HG03378 (cell line): ENCODE measurements at regions not wholly inside any gene's neighbourhood (a gene's known extent, or its start where the extent isn't known, plus 50 kb on each side); places are given as distances from the start of the nearest gene placed in this dataset.
"Not testable (repeated sequence)": the region's sequence is repeated elsewhere in the genome, so short reads cannot be mapped to it uniquely, and the experiment has no call there.

Experiments used
- ATAC-seq: cut with Tn5 transposase; IDR thresholded peaks from one replicate; pipeline ENCODE4 v1.9.1; 2021; ENCODE audit warnings: mild to moderate bottlenecking, moderate library complexity; ENCODE audit not compliant: unreplicated experiment

DNA sequence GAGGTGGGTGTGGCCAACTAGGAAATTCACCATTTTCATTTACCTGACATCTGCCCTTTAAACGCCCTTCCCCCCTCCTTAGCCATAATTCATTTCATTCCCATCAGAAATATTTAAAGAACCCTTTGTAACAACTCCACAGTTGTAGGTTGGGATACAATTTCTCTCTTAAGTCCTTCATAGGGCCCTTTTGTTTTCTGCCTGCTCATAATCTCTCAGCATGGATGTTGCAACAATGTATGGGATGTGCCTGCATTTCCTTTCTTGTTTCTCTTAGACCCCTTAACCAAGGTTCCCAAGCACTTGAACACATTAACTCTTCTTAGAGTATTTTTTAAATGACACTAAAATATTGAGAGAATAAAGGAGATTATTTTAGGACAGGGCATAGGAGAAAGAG is 51.7 kb upstream of the MYO10 start:
- no peak for ATAC-seq

DNA sequence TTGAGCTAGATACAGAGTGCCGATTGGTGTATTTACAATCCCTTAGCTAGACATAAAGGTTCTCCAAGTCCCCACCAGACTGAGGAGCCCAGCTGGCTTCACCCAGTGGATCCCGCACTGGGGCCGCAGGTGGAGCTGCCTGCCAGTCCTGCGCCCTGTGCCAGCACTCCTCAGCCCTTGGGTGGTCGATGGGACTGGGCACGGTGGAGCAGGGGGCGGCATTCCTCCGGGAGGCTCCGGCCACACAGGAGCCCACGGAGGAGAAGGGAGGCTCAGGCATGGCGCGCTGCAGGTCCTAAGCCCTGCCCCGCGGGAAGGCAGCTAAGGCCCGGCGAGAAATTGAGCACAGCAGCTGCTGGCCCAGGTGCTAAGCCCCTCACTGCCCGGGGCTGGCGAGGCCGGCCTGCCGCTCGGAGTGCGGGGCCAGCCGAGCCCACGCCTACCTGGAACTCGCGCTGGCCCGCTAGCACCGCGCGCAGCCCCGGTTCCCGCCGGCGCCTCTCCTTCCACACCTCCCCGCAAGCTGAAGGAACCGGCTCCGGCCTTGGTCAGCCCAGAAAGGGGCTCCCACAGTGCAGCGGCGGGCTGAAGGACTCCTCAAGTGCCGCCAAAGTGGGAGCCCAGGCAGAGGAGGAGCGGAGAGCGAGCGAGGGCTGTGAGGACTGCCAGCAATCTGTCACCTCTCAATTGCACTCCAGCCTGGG is 54.9 kb upstream of the MYO10 start:
- ATAC-seq = not testable (repeated sequence)

DNA sequence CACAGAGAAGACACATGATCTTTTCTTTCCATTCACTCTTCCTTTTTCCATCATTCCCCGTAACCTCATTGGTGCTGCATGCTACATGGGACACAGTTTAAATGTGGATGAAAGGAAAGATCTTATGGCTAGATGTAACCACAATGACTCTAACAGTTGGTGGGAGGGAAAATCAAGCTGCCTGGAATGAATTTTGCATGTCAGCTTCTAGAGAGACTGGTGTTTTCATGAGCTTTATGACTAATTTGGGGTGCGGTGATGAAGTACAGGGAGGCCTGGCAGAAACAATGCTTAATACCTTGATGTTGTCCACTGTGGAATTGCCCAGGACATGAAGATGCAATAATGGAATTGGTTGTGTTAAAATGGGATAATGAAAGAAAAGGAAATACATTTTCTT is 55.9 kb upstream of the MYO10 start:
- no peak for ATAC-seq

DNA sequence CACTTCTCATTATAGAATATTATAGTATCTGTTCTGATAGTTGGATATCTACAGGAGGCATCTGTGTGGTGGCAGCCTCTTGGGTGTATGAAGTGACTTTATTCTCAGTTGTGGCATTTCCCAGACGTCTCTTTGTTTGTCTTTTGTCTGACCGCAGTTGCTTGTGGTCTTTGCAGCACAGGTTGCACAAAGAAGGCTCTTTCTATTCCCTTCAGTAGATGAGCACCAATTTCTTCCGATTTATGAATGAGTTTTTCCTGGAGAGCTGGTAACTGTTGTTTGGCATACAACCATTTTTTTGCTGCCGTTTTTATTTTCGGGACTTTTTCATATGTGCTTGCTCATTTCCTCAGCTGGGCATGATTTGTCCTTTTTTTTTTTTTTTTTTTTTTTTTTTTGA is 56.4 kb upstream of the MYO10 start:
- ATAC-seq = no peak

DNA sequence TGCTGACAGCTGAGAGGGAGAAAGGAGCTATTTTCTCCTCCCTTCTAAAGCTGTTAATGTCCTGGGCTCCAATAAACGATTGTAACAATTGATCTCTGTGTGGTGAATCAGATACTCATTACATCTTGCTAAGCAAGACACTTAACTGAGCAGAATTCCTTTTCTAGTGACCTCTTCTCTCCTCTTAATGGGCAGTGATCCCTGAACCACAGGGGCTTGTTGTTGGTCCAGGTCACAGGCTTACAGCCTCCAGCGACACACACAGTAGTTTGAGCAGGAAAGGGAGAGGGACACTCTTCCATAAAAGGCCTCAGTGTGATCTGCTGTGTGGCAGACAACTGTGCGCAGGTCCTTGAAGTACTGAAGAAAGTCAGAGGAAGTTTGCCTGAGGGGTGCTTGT is 58.5 kb upstream of the MYO10 start:
- no peak for ATAC-seq

DNA sequence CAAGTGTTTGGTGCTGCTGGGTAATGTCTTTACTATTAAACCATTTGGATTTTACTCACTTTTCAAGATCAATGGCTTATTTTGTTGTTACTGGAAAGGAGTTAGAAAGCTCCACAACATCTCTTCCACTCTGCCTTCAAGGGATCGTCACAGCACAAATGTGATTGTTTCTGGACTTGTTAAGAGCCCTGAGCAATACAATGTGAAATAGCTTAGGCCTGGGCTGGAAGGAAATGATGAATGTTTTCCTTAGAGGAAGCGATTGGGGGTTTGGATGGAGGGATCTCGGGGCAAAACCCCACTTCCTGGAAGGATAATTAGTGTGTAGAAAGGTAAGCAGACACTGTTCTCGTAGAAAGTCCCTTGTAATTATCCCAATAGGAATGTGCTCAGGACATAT is 59.3 kb upstream of the MYO10 start:
- no peak for ATAC-seq

DNA sequence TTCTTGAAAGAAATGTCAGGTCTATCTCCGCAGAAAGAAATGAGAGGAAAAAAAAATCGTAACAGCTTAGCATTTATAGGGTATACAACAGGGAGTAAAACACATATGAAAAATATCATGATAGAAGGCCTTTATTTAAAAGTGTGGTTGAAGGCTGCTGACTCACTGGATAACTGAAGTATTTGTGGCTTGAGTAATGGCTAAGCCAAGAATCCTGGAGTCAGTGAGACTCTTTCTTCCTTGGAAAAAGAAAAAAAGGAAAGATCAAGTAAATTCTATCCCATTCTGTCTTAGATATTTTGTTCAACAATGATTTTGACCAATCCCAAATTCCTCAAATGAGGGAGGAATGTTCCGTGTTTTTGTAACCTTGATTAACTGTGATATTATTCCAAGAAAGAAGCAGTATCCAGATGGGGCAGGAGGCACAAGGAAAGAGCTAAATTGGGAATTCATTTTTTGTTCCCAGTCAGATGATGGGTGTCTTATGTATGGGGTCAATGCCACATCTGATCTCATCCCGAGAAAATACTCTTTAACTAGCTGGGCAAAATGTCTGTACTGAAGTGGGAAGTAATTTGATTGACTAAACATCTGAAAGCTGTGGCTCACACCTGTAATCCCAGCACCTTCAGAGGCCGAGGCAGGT is 64.3 kb upstream of the MYO10 start:
- ATAC-seq = no peak

DNA sequence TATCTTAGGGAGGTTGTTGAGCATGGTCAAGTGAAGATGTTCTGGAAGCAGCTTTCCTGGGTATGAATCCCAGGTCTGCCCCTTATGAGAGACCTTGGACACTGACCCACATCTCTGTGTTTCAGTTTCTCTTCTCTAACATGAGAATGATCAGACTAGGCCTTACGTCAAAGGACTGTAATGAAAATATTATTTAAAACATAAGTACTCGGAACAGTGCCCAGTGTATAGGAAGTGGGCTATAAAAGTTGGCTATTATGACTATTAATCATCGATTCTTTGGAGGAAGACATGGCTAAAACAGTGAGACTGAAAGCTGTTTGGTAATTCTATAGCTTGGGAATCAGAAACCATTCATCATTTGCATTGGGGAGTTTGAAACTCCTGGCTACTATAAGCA is 65.3 kb upstream of the MYO10 start:
- ATAC-seq = no peak

DNA sequence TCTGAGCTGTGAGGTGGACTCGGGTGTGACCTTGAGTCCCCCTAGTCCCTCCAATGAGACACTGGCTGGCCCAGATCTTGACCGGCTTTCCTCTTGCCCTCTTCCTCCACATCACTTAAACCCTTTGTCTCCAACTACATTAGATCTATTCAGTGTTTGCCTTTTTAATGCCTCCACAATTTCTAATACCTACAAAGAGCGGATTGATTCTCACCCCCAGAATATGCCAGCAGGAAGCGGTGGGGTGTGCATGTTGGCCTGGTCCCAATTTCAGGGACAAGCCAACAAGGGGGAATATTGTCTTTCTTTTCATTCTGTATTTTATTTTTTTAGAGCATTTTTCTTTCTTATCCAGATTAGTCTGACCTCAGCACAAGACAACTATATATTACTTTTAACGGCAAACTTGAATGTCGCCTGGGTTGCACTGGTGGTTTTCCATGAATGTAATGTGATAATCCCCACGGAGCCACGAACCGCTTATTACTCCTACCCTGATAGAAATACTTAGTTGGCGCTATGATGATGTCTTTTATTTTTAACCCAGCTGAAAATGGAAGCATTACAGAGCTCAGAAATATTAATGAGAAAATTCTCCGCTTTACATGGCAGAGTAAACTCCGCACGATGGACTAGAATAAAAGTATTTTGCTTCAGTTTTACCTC is 68.5 kb upstream of the MYO10 start:
- no peak for ATAC-seq

DNA sequence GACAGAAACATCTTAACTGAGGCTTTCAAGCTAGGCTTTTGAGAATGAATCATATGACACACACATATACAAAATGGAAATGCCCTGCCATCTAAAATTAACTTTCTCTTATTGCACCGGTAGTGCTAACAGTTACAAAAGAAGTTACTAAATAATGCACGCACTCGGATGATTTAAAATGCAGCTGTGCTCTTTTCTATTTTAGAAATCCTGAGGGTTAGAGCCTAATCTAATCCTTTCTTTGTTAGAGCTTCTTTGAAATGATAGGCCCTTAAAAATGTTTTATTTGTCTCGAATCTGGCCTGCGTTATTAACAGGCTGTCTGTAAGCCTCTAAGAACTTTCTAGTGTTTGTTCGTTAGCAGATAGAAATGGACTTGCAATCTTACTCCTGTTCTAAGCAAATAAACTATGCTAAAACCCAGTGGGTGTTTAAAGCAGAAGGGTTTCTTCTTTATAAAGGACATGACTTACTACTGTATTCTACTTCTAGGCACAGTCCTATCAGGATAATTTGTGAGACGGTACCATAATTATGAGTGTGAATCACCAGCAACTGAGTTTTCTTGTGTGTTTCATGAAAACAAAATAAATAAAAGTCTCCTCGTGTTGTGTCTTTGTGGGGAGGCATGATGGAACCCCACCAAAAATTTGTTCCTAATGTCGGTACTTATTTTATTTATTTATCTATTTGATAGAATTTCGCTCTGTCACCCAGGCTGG is 69.2 kb upstream of the MYO10 start:
- ATAC-seq = no peak

DNA sequence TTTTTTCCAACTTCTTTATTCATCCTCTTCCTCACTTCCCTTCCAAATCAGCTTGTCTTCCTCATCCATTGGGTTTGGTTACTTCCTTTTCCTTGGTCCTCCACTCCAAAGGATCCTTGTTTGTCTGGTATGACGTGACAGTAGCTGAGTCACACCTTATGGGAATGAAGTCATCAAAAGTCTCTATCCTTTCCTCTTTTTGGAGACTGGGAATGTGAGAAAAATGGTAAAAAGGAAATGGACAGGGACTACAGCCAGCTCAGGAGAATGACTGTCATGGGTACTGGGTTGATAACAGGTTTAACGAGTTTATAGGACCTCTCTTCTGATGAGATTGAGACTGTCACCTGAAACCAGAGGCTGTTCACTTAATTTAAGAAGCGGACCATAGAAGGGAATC is 76.2 kb upstream of the MYO10 start:
- ATAC-seq = no peak

DNA sequence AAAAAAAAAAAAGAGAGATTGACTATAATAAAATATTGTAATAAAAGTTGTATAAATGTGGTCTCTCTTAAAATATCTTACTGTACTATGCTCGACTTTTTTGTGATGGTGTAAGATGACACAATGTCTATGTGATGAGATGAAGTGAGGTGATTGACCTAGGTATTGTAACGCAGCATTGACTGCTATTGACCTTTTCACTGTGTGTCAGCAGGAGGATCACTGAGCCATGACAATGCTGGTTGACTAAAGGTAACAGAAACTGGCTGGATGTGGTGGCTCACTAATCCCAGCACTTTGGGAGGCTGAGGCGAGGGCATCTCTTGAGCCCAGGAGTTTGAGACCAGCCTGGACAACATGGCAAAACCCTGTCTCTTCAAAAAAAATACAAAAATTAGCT is 78.6 kb upstream of the MYO10 start:
- no peak for ATAC-seq

DNA sequence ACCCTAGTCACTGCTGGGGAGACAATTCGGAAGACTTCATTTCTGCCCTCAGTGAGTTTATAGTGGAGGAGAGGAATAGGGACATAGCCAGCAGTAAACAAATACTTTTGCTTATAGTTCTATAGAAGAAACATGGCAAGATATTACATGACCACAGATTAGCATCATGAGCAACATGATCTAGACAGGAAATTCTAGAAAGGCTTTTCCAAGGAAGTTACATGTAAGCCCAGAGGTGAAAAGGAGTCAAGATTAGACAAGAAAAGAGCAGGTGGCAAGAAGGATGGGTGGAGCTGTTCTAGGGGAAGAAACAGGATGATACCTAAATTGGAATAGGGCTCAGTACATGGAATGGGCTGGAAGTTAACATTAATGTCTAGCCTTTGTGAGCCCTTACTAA is 82.8 kb upstream of the MYO10 start:
- ATAC-seq = no peak

DNA sequence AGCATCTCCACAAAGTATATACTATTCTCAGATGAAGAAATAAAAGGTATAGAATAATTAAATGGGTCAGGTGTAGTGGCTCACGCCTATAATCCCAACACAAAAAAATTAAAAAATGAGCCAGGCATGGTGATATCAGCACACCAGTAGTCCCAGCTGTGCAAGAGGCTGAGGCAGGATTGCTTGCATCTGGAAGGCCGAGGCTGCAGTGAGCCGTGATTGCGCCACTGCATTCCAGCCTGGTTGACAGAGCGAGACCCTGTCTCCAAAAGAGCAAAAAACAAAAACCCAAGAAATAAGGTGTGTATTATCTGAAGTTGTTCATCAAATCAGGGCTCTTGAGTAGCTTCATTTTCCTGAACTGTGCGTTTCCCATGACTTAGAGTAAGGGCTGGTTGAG is 83.2 kb upstream of the MYO10 start:
- no peak for ATAC-seq

DNA sequence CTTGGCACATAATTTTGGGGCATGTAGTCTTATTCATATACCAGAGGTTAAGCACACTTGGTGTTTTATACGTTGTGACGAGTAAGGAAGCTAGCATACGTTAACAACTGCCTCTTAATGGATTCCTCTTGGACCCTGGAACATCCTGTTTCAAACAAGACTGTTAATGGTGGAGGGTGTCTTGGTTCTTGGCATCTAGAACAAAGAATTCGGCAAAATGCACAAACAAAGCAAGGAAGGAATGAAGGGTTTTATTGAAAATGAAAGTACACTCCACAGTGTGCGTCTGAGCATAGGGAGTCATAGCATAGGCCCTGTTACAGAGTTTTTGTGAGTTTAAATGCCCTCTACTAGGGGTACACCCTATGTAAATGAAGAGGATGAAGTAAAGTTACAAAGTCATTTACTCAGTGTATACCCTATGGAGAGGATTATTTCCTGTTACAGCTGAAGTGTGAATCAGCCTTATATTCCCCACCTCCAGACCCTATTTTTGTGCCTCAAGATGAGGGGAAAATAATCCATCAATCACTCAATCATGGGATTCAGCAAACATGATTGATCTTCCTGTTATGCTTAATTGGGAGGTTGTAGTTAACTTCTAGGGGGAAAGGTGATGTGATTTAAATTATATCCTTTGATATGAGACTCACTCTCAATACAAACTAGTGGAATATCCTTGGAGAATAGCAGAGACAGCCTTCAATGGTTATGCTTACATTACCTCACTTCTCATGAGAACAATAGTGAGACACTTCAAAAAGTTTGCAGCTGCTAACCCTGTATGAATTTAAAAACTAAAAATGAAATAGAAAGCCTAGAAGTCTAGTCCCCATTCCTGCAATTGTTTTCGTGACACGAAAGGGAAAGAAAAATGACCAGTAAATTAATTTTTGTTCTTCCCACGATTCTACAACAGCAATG is 84.9 kb upstream of the MYO10 start:
- no peak for ATAC-seq

DNA sequence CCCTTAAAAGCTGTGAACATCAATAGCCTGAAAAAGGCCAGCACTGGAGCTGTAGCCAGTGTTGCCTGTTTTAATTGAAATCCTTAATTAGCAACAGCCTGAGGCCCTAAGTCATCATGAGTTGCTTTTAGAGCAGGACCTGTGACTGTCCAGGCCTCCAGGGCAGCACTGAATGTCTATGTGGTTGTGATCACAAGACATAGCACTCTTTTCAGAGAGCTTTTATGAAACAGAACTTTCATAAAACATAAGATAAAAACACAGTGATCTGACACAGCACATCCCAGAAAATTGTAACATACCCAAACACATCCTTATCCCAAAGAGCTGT is 85.5 kb upstream of the MYO10 start:
- ATAC-seq = no peak

DNA sequence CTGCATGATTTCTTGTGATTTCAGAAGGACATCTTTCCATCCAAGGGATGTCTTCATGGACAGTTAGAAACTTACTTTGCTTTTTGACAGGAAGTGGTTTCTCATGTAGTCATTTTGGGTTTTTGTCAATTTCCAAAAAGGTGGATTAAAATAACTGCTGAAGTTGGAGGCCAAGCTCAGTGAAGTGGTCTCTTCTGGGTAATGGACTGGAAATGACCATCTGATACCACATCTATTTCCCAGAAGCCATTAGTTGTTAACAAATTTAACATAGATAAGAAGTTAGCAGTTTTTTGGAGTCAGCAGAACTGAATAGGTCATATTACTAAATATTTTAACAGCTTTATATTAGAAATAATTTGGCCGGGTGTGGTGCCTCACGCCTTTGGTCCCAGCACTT is 86.2 kb upstream of the MYO10 start:
- ATAC-seq = no peak

DNA sequence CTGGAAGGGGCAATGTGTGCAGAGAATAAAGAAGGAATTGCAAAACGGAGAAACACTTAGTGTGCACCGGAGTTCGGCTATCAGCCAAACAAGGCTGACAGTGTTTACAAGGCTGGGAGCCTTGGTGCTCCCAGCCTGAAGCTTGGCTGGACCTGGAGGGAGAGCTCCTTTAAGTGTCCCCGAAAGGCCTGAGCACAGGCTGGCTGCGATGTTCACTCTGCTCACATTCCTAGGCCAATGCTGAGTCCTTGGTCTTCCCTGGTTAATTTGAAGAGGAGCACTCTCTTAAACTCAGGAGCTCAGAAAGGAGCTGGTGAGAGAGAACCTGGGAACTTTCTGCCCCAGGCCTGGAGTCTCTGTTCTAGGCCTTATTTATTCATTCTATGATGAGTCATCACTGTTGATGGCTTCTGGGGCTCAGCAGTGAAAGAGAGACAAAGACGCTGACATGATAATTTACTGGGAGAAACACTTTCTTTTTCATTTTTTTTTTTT is 88.6 kb upstream of the MYO10 start:
- ATAC-seq = no peak

DNA sequence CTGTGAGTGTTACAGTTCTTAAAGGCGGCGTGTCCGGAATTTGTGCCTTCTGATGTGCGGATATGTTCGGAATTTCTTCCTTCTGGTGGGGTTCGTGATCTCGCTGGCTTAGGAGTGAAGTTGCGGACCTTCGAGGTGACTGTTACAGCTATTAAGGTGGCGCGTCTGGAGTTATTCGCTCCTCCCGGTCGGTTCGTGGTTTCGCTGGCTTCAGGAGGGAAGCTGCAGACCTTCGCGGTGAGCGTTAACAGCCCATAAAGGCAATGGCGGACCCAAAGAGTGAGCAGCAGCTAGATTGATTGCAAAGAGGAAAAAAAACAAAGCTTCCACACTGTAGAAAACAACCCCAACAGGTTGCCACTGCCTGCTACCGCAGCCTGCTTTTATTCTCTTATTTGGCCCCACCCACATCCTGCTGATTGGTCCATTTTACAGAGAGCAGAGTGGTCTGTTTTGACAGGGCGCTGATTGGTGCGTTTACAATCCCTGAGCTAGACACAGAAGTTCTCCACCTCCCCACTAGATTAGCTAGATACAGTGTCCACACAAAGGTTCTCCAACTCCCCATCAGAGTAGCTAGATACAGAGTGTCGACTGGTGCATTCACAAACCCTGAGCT is 95.7 kb upstream of the MYO10 start:
- not testable (repeated sequence) for ATAC-seq

DNA sequence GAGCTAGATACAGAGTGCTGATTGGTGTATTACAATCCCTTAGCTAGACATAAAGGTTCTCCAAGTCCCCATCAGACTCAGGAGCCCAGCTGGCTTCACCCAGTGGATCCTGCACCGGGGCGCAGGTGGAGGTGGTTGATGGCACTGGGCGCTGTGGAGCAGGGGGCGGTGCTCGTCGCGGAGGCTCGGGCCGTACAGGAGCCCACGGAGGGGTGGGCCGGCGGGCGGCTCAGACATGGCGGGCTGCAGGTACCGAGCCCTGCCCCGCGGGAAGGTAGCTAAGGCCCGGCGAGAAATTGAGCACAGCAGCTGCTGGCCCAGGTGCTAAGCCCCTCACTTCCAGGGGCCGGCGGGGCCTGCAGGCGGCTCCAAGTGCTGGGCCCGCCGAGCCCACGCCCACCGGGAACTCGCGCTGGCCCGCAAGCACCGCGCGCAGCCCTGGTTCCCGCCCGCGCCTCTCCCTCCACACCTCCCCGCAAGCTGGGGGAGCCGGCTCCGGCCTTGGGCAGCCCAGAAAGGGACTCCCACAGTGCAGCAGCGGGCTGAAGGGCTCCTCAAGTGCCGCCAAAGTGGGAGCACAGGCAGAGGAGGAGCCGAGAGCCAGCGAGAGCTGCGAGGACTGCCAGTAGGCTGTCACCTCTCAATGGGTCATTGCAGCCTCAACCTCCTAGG is 96.4 kb upstream of the MYO10 start:
- not testable (repeated sequence) for ATAC-seq
